Spleen (tissue), 7 donors: ENCODE measurements at regions not wholly inside any gene's neighbourhood (a gene's known extent, or its start where the extent isn't known, plus 50 kb on each side); places are given as distances from the start of the nearest gene placed in this dataset.

ENCODE experiments used
- CTCF ChIP-seq, 11 experiments: fragments of 200-600 bp in 7 of 11; fragments of 450-650 bp in 4 of 11; sonication (generic) in 4 of 11; IDR thresholded peaks in 8 of 11; conservative IDR thresholded peaks in 3 of 11; 1 replicate in 7 of 11; 2 replicates in 4 of 11; pipeline versions ENCODE4 v1.4.0 to v1.8.0; 2016 to 2021; ENCODE audit warnings: antibody characterized with exemption in 11 of 11, inconsistent platforms in 4 of 11, mild to moderate bottlenecking in 1 of 11
- POLR2AphosphoS5 ChIP-seq, 3 donors: sonication (generic); formaldehyde crosslinking; IDR thresholded peaks; one replicate each; pipeline ENCODE4 v1.5.1; 2017; ENCODE audit warnings: antibody characterized with exemption in 3 of 3
- donor health status: DM: no; HTN: no; CAD: no; lungs with moderate emphysema.
- donor health status: DM: no; HTN: no; CAD: no.
- donor health status: DM: no; HTN: no; CAD: no.

GRCh38 chr2:144824306-144825080 is 304.6 kb upstream of the ZEB2 start:
- TF ChIP-seq POLR2AphosphoS5 (IDR thresholded peaks at IDR 0.05) (no peak), CTCF (IDR thresholded peaks at IDR 0.05 in 8 of 11, conservative IDR thresholded peaks at IDR 0.05 in 3 of 11) (no peak)
